ENCODE measurements at regions not wholly inside any gene's neighbourhood (a gene's known extent, or its start where the extent isn't known, plus 50 kb on each side); places are given as distances from the start of the nearest gene placed in this dataset.
"Not testable (repeated sequence)": the region's sequence is repeated elsewhere in the genome, so short reads cannot be mapped to it uniquely, and the experiment has no call there.

DNA sequence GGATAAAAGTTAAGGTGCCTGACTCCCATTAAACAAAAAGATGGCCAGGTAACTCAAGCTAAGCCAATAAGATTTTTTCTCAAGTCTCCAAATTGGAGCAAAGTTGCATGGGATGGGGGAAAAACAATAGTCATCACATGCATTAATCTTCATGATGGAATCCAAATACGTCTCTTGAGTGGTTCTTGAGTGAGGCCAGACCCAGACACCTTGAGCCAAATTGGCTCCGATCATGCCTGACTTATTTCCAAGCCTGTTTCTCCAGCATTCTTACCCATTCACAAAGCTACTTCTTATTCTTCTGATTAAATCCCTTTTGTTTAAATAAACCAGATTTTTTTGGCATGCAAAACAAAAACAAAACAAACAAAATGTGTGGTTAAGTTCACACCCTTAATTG is 420.3 kb upstream of the NRSN1 start:
- no peak for DNase-seq

DNA sequence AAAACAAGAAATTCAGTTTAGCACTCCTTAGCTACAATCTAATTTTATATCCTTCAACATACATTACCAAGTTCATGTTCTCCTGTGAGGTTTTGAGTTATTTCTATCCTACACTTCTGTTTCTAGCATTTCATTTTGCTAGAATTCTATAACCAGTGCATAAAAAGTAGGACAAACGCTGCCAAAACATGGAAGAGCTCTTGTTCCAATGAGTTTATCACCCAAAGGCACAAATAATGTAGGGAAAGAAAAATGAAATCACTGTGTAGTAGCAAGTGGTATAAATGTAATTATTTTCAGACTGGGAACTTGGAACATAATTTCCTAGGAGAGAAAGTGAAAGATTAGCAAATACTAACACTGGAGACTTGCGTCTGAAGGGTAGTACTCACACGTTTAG is 413.3 kb upstream of the NRSN1 start:
- DNase-seq, result no peak

GRCh38 chr6:23713211-23713610 is 412.8 kb upstream of the NRSN1 start:
- no peak for DNase-seq

DNA sequence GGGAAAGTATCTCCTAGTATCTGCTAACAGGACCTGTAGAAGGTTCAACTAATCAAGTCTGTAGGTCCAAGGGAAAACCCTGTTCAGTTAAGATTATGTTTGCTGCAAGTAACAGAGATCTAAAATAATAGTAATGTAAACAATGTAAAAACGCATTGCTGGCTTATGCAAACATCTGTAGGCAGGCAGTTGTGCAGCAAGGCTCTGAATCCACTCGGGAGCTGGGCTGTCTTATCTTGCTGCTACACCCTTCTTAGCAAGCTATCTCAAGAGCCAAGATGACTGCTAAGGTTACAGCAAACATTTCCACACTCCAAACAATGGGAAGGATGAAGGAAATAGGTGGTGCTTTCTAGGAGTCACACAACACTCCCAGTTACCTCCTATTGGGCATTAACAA is 397.3 kb upstream of the NRSN1 start:
- DNase-seq, result no peak

GRCh38 chr6:23731609-23732008 is 394.4 kb upstream of the NRSN1 start:
- no peak for DNase-seq

DNA sequence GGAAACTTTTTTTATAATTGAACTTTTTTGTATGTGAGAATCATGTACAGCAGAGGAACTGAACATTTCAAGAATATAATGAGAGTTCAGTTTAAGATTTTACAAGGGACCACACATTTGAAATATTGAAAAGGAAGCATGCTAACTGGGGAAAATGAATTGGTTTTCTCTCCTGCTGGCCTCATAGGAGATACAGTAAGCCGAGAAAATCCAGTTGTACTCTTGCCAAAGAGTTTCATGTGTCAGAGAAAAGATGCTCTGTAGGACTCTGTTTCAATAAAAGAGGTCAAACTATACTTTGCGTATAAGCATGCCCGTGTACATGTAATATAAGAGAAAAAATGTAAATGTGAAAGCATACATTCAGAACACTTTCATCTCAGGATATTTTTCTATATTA is 393.5 kb upstream of the NRSN1 start:
- DNase-seq, result no peak

GRCh38 chr6:23735151-23735550 is 390.9 kb upstream of the NRSN1 start:
- DNase-seq, result no peak

GRCh38 chr6:23736577-23736976 is 389.4 kb upstream of the NRSN1 start:
- DNase-seq, result no peak

DNA sequence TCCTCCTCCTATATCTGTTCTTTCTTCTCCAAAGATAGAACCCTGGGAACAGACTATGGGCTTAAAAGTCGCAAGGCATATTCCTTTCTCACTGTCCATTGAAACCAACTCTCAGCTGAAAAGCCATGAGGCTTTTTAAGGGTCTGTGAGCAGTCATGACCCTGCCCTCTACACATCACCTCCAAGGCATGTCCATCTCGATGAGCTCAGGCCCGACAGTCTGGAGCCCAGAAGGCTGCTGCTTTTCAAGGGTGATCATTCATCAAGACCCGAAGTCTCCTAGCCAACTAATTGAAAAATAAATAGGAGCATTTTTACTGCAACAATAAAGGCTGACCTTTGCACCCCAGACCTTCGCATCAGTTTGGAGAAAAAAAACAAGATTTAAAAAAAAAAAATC is 378.8 kb upstream of the NRSN1 start:
- no peak for DNase-seq

DNA sequence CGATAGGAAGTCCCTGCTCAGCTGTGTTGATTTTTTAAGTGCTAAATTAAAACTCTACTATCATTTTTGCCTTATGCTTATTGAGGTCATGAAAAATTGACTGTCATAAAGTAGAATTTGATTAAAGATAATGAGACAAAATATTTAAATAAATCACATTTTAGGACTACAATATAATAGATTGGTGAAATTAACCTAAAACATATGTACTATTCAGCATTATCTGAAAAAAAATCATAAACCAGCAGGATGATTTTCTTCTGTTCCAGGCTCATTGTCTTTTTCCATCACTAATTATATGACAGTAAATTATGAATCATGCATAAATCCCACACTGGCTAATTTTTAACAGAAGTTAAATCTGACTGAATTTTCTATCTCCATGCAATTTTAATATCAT is 373.6 kb upstream of the NRSN1 start:
- DNase-seq, result no peak

- no peak for DNase-seq
Observed at GRCh38 chr6:23754197-23754596, 371.8 kb upstream of the NRSN1 start.

- DNase-seq, result no peak
Observed at GRCh38 chr6:23775127-23775526, 350.9 kb upstream of the NRSN1 start.

DNA sequence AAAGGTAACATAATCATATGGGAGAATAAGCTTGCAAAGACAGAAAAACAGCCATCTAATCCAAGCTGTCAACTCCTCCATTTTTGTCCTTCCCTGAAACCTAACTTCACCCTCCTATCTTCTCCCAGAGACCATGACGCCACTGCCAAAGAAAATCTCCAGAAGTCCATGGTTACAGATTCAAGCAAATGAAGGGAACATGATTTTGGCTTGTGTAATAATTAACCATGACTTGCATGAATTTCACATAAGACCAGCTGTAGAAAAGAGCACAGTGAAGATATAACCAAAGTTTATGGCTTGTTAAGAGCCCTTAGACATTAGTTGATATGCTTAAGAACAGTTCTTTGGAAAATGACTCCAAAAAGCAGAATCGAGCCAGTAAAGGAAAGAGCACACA is 342.1 kb upstream of the NRSN1 start:
- no peak for DNase-seq

GRCh38 chr6:23784301-23784919 is 341.6 kb upstream of the NRSN1 start:
- no peak for DNase-seq

- DNase-seq, result no peak
Observed at GRCh38 chr6:23790756-23791155, 335.3 kb upstream of the NRSN1 start.

DNA sequence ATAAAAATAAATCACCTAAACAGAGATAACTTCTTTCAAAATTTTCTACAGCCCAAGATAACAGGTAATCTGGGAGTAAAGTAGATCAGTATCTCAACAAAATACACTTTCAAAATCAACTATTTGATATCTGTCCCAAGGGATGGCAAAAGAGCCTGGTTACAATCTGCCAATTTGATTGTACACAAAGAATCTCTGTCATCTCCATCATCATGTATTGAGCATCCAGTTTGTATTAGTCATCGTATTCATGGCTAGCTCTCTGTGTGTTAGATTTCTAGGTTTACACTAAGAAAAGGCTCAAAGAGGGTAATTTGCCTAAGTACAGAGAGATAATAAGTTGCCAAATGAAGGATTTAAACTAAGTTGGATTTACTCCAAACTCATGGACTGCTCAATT is 329.0 kb upstream of the NRSN1 start:
- DNase-seq, result no peak

GRCh38 chr6:23804289-23804688 is 321.7 kb upstream of the NRSN1 start:
- DNase-seq, result not testable (repeated sequence)

DNA sequence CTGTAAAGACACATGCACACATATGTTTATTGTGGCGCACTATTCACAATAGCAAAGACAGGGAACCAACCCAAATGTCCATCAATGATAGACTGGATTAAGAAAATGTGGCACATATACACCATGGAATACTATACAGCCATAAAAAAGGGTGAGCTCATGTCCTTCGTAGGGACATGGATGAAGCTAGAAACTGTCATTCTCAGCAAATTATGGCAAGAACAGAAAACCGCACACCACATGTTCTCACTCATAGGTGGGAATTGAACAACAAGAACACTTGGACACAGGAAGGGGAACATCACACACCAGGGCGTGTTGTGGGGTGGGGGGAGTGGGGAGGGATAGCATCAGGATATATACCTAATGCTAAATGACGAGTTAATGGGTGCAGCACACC is 304.9 kb upstream of the NRSN1 start:
- DNase-seq, result not testable (repeated sequence)

- DNase-seq, result no peak
Observed at GRCh38 chr6:23823421-23823820, 302.6 kb upstream of the NRSN1 start.

GRCh38 chr6:23826572-23826971 is 299.4 kb upstream of the NRSN1 start:
- DNase-seq, result no peak

DNA sequence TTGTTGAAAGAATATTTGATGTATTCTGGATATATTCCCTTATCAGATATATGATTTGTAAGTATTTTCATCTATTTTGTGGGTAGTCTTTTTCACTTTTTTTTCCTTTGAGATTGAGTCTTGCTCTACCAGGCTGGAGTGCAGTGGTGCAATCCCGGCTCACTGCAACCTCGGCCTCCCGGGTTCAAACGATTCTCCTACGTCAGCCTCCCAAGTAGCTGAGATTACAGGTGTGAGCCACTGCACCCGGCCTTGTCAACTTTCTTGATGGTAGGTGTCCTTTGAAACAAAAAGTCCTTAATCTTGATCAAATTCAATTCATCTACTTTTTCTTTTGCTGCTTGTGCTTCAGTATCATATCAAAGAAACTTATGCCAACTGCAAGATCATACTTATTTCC is 297.2 kb upstream of the NRSN1 start:
- DNase-seq, result no peak

DNA sequence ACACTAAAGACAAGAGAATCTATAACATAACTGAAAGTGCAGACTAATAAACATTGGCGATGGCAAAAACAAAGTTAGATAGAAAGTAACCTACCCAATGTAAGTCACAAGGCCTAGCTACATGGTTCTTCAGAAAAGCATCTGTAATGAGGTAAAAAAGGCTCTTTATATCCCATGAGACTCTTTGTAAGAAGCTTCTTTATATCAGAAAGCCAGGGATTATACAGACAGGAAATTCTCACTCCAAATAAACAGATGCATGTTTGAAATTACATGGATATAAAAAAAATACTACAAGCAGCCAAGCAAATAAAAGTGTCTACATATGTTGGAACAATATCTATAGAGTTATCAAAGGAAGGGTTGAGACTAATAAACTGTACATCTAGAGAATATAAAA is 284.9 kb upstream of the NRSN1 start:
- DNase-seq, result no peak

GRCh38 chr6:23842760-23843159 is 283.3 kb upstream of the NRSN1 start:
- no peak for DNase-seq

- DNase-seq, result no peak
Observed at GRCh38 chr6:23851522-23851921, 274.5 kb upstream of the NRSN1 start.

DNA sequence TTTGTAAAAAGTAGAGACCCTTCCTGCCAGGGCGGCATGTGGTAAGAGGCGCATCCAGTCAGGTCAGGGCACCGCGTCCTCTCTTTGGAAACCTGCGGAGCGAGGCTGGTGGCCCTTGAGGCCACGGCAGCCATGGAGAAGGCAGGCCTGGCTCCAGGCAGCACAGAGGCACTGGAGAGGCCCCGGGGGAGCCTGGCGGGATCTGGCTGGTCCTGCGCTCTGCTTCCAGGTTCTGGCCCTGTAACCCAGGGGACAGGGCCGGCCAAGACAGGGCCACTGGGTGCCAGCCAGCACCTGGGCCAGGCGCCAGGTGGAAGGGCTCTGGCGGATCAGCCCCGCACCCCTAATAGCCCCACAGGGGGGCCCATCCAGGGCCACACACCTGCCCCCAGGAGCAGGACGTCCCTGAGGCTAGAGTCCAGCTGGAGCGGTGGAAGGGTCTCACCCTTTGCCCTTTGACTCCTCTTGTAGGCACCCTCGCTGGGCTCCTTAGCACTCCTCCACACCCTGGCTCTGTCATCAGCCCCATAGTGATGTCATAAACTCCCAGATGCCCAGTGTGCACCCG is 272.4 kb upstream of the NRSN1 start:
- DNase-seq, result not testable (repeated sequence)
